HG03108 (cell line): ENCODE measurements at regions not wholly inside any gene's neighbourhood (a gene's known extent, or its start where the extent isn't known, plus 50 kb on each side); places are given as distances from the start of the nearest gene placed in this dataset.
"Not testable (repeated sequence)": the region's sequence is repeated elsewhere in the genome, so short reads cannot be mapped to it uniquely, and the experiment has no call there.

Experiments used
- ATAC-seq: cut with Tn5 transposase; IDR thresholded peaks from one replicate; pipeline ENCODE4 v1.9.1; 2021; ENCODE audit warnings: moderate library complexity; ENCODE audit not compliant: unreplicated experiment

GRCh38 chr5:155114655-155115054 lies 101.1 kb downstream of the KIF4B start:
- no peak for ATAC-seq

DNA sequence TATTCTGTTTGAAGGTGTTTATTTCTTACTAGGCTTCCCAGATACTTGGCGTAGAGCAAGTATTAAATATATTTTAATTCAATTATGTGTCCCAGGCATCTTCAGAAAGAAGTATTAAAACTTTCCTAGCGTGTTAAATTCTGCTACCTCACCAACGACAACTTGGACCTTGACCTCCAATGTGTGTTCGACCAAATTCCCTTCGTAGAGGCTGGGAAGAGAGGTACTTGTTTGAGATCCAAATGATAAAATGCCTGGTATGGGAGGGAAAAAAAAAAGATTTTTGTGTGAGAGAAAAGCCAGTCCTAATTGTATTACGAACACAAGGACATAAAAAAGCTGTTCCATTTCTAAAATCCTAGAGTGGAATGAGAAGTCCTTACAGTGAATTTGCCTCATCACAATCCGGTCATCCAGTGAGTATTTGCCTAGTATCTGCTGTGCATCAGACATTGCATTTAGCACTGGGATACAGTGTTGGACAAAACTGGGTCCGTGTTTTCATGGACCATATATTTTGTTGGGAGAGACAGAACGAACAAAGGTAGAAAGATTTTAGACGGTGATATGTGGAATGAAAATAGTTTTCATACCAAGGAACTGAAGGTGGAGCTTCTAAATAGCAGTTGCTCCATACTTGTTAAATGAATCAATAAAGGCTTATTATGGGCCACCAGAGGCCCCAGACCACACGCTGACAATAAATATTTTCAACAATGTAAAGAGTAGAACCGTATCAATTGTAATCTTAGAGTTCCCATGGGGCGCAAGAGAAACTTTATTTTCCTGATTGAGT lies 103.1 kb downstream of the KIF4B start:
- no peak for ATAC-seq

DNA sequence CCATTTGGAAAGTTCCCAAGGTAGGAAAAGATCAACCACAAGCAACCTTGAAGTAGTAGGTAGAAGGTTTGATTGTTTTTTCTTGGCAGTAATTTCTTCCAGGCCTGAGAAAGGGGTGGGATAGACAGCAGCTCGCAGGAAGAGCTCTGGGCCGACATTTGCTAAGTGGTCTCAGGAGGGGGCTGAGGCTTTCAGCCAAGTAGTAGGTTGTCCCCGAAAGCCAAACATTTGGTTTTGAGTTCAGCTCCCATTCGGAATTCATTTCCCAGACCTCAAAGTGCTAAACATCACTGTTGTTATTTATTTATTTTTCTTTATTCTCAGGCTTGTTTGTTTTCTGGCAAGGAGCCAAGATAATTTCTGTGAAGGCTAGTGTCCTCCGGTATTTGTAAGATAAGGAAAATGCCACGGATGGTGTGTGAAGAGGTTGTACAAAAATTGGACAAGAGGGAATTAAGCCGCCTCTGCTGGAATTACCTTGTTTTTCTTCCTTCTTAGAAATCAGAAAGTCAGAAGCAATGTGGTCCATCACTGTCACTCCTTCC lies 112.1 kb downstream of the KIF4B start:
- ATAC-seq, result no peak

DNA sequence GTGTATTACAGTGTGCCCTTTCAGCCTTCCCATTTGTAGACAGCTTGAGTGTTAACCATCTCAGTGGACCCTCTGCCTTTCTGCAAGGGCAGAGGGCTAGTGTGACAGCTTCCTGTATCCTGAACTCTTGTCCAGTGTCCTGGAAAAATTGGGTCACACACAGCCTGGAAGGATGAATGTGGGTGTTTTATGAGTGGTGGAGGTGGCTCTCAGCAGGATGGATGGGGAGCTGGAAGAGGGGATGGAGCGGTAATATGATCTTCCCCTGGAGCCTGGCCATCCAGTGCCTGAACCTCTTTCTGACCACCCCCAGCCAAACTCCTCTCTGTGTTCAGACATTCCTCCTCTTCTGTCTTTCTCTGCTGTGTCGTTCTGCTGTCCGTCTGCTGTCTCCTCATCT lies 113.0 kb downstream of the KIF4B start:
- no peak for ATAC-seq

- no peak for ATAC-seq
Observed at GRCh38 chr5:155127552-155127951, 114.0 kb downstream of the KIF4B start.

GRCh38 chr5:155128786-155129512 lies 115.4 kb downstream of the KIF4B start:
- ATAC-seq, result no peak

DNA sequence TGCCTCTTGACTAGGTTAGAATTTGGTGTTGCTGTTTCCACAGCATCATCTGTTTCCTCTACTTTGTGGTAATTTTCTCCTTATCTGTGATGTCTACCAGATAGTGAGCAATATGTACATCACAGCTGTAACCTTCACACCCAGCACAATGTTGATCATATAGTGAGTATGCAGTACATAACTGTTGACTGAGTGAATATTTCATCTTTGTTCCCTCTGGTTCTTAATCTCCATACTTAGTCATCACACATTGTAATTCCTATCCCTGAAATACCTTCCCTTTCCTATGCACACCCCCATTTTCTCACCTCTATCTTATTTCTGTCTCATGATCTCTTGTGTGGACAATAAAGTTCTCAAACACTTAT lies 115.9 kb downstream of the KIF4B start:
- no peak for ATAC-seq

GRCh38 chr5:155134130-155134529 lies 120.6 kb downstream of the KIF4B start:
- no peak for ATAC-seq

DNA sequence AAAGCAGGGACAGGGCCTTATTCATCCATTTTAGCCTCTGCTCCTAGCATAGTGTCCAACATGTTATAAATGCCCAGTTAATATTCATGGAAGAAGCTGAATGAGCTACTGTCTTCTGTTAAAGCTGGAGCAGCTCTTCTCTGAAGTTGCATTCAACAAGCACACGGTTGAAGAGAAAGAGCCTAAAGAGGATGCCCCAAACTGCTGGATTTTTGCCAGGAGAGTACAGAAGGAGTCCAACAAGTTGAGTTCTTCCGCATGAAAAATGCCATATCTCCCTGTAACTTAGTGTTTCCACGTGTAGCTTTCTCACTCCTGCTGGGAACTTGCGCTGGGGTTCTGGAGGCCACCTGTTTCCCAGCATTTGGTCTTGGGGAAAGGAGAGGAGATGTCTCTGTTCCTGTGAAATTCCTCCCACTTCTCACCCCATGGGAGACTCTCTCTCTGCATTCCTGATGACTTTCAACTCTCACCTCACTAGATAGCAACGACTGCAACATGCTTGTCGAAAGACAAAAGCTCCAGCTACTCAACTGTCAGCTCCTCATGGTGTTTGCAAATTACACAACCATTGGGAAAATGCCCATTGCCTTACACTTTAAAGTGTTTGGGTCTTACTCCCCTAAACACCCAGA lies 122.8 kb downstream of the KIF4B start:
- ATAC-seq, result no peak

GRCh38 chr5:155137683-155138082 lies 124.1 kb downstream of the KIF4B start:
- no peak for ATAC-seq

GRCh38 chr5:155140646-155141045 lies 127.1 kb downstream of the KIF4B start:
- ATAC-seq, result no peak

DNA sequence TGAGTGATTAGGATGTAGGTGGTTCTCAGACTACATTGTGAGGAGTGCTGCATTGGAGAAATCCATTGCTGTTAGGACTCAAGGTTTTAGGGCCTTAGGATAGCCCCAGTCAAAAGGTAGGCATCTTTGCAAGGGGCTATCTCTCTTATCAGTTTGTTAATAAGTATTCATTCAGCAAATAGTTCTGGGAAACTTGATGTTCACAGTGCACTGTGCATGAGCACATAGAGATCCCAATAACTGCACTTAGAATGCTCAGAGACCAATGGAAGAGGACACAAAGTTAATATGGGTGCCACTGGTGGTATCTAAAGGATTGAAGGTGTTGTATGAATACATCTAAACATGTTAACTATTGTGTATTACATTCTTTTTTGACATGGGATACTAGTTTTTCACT lies 131.4 kb downstream of the KIF4B start:
- no peak for ATAC-seq

DNA sequence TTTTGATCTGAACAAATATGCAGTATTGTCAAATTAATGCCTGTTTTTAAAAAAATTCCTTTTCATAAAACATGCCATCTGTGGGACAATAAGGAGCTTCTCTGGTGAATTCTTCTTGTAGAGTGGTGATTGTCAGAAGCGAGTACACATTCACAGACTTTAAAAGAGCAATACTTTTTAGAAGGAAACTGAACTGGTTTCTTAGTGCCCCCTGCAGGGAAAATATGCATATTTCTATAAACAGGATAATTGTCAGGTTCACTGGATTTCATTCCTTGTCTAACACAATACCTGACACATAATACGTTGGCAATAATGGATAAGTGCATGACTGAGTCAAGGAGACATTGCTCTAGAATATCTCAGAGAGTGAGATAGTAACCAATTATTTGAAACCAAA lies 133.7 kb downstream of the KIF4B start:
- no peak for ATAC-seq

DNA sequence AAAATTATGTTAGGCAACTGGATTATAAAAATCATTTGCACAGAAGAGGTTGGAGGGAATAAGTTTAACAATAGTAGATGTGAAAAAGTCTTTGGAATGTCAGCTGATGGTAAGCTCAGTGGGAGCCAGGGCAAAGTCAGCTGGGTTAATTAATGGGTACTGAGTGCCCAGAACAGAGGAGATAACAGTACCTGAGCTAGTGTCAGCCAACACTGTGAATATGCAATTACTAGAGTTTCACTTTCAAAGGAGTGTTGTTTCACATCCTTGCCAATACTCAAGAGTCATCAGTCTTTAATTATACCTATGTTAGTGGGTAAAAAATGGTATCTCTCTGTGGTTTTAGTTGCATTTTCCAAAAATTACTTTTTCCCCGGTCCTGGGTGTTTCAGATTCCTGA lies 135.1 kb downstream of the KIF4B start:
- ATAC-seq, result no peak

DNA sequence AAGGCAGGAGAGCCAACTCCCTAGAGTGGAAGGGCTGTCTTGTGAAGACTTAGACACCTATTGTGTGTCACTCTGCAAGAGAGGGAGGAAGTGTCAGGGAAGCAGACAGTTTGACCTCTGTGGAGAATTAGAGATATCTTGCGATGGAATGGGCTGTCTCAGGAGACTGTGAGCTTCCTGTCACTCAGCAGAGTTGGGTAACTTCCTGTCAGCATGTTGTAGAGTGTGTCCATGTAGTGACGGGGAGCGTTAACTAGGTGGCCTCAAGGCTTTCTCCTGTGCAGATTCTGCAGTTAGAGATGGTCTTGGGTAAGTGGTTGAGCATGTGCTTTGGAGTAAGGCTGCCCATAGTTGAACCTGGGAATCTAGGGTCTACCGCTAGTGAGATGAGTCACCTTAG lies 136.5 kb downstream of the KIF4B start:
- ATAC-seq, result no peak

DNA sequence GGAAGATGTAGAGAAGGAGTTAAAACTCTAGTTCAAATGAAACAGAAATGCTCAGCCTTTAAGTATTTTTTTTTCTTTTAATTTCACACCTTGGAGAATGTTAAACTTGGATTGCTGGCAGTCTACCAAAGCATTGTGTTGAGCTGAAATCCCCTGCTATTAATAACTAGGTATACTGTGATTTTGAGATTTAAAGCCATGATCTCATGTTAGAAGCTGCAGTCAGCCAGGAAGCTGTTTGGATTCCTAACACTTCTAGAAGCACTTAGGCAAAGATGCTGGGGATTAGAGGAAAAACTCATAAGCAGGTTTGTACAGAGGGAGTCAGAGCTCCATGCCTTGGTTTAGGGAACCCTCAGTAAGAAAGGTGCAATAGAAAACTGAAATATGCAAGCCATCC lies 141.4 kb downstream of the KIF4B start:
- ATAC-seq, result no peak

GRCh38 chr5:155163084-155163483 lies 149.5 kb downstream of the KIF4B start:
- ATAC-seq, result not testable (repeated sequence)

- no peak for ATAC-seq
Observed at GRCh38 chr5:155167736-155168135, 154.2 kb downstream of the KIF4B start.

DNA sequence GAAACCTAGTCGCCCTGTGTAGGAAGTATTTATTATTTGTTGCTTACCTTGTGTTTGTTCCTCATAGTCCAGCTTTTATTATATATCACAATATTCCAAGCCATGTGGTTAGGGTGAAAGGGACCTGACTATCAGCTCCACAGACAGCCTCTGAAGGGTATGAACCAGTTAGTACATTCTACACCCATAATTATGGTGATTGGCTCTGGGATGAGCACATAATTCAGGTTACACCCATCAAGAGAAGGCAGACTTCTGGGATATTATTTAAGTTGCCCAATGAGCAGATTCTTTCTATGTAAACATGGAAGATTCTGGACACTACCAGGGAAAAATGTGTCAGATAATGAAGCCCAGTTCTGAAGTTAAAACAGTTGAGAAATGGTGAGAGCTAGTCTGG lies 168.0 kb downstream of the KIF4B start:
- ATAC-seq, result no peak

GRCh38 chr5:155189476-155189875 lies 175.9 kb downstream of the KIF4B start:
- ATAC-seq, result no peak

DNA sequence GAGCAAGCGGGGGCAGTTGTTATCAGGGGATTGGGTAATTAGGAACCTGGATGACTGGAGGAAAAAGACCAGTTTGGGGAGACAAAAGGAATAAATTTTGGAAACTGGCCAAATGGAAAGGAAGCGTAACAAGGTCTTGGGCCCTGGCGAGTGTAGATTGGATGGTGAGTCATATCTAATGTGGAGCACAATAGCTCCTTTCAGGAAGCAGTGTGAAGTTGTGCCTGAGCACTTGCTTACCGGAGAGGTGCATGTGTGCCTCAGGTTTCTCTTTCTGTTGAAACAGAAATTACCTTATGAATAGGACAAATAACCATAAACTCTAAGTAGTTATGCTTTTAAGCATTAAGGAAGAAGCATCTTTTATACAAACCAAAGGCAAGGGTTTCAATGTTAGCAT lies 176.4 kb downstream of the KIF4B start:
- no peak for ATAC-seq

DNA sequence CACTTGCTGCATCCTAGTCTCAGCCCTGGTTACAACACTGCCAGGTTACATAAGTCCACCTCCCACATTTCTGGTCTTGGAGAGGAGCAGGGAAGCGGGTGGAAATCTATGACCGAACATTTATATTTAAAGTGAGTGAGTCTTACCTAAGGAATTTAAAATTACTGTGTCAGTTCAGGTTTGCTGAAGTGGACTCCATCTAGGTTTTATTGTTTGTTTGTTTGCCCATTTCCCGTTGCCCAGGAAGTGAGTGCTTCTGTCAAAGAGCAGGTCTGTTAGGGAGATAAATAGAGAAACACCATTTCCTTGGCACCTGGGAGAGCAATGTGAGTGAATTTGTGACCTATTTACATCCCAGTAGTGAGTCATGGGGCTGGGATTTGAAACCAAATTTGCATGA lies 179.5 kb downstream of the KIF4B start:
- no peak for ATAC-seq
